Stomach (tissue), 4 donors: ENCODE measurements at regions not wholly inside any gene's neighbourhood (a gene's known extent, or its start where the extent isn't known, plus 50 kb on each side); places are given as distances from the start of the nearest gene placed in this dataset.

Source experiments
- CTCF ChIP-seq, 7 experiments: fragments of 450-650 bp in 4 of 7; fragments of 200-600 bp in 3 of 7; sonication (generic) in 3 of 7; IDR thresholded peaks; one replicate each; pipeline ENCODE4 v1.5.1; 2016 to 2019; ENCODE audit warnings: antibody characterized with exemption in 7 of 7, control low read depth in 2 of 7, mild to moderate bottlenecking in 1 of 7
- EP300 ChIP-seq: sonication (generic); formaldehyde crosslinking; IDR thresholded peaks from one replicate; pipeline ENCODE4 v1.6.1; 2017; ENCODE audit warnings: antibody characterized with exemption
- POLR2A ChIP-seq, 4 donors: fragments of 450-650 bp; IDR thresholded peaks; one replicate each; pipeline ENCODE4 v1.6.1; 2016; ENCODE audit warnings: antibody characterized with exemption in 4 of 4, control low read depth in 2 of 4, mild to moderate bottlenecking in 1 of 4, moderate library complexity in 1 of 4
- POLR2AphosphoS5 ChIP-seq, 3 donors: sonication (generic); formaldehyde crosslinking; IDR thresholded peaks; one replicate each; pipeline ENCODE4 v1.6.1; 2016; ENCODE audit warnings: antibody characterized with exemption in 3 of 3

DNA sequence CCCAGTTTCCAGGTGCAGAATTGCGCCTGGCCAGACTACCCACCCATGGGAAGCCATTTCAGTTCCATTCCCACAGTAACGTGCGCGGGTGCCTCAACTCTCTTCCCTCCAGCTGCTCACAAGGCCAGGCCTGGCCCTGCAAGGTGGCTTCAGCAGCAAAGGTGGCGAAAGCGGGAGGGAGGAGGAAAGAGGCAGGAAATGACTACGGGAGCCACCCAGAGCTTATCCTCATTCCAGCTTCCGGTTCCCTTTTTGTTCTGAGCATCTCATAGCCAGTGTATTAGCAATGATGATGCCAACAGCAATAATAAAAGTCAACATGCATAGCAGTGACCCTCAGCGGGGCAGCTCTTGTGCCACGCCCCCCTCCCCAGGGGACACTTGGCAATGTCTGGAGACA, 101.5 kb upstream of the BOD1 start:
- TF ChIP-seq CTCF (IDR thresholded peaks at IDR 0.05) = no peak
- no peak for TF ChIP-seq POLR2AphosphoS5 (IDR thresholded peaks at IDR 0.05)
- no peak for TF ChIP-seq EP300
- TF ChIP-seq POLR2A (IDR thresholded peaks at IDR 0.05) = no peak
